ENCODE measurements at regions not wholly inside any gene's neighbourhood (a gene's known extent, or its start where the extent isn't known, plus 50 kb on each side); places are given as distances from the start of the nearest gene placed in this dataset.
A peak's percentile ranks its signal among the peaks of the same experiment; 100 is the strongest.
"Not testable (repeated sequence)": the region's sequence is repeated elsewhere in the genome, so short reads cannot be mapped to it uniquely, and the experiment has no call there.

DNA sequence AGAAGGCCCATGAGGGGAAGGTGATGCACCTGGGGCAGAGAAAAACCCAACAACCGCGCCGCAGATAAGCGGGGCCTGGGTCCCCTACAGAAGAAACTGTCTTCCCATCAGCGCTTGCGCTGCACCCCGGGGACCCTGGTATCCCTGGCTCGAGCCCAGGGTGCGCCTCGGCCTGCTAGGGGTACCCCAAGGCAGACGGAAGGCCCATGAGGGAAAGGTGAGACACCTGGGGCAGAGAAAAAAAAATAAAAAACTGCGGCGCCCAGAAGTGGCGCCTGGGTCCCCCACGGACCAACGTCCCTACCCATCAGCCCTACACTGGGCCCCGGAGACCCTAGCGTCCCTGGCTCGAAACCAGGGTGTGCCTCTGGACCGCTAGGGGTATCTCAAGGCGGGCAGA lies 190.8 kb downstream of the POTEM start:
- not testable (repeated sequence) for H3K9me3 ChIP-seq, H3K4me1 ChIP-seq, DNase-seq, H3K27me3 ChIP-seq, H3K27ac ChIP-seq, H3K36me3 ChIP-seq, H3K4me3 ChIP-seq

DNA sequence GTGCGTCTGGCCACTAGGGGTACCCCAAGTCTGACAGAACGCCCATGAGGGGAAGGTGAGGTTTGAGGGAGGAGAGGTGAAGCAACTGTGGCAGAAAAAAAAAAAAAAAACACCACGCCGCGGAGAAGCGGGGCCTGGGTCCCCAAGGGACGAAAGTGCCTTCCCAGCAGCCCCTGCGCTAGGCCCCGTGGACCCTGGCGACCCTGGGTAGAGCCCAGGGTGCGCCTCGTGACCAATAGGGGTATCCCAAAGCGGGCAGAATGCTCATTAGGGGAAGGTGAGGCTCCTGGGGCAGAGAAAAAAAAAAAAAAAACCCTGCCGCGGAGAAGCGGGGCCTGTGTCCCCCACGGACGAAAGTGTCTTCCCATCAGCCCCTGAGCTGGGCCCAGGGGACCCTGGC lies 191.4 kb downstream of the POTEM start:
- not testable (repeated sequence) for DNase-seq, H3K27me3 ChIP-seq, H3K36me3 ChIP-seq, H3K4me1 ChIP-seq, H3K9me3 ChIP-seq, H3K27ac ChIP-seq, H3K4me3 ChIP-seq

DNA sequence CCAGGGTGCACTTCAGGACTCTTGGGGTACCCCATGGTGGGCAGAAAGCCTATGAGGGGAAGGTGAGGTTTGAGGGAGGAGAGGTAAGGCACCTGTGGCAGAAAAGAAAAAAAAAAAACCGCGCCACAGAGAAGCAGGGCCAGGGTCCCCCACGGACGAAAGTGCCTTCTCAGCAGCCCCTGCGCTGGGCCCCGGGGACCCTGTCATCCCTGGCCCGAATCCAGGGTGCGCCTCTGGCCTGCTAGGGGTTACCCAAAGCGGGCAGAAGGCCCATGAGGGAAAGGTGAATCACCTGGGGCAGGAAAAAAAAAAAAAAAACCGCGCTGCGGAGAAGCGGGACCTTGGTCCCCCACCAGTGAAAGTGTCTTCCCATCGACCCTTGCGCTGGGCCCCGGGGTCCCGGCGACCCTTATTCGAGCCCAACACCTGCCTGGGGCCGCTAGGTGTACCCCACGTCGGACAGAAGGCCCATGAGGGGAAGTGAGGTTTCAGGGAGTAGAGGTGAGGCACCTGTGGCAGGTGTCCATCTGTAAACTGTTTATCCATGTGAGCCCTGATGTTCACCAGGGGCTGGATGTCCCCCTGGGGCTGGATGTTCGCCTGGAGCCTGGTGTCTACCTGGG lies 191.9 kb downstream of the POTEM start:
- H3K9me3 ChIP-seq, H3K27me3 ChIP-seq, H3K4me3 ChIP-seq, H3K27ac ChIP-seq, H3K36me3 ChIP-seq, DNase-seq, H3K4me1 ChIP-seq: not testable (repeated sequence)

DNA sequence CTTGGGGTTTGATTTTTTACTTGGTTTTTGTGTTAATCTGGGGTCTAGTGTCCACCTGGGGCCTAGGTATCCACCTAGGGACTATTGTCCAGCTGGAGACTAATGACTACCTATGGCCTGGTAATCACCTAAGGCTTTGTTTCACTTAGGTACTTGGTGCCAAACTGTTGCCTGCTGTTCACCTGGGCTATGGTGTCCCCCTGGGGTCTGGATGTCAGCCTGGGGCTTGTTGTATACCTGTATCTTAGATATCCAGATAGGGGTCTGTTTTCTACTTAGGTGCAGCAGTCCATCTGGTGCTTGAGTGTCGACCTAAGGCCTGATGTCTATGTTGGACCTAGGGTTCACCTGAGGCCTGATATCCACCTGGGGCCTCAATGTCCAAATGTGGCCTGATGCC lies 193.1 kb downstream of the POTEM start:
- not testable (repeated sequence) for DNase-seq

DNA sequence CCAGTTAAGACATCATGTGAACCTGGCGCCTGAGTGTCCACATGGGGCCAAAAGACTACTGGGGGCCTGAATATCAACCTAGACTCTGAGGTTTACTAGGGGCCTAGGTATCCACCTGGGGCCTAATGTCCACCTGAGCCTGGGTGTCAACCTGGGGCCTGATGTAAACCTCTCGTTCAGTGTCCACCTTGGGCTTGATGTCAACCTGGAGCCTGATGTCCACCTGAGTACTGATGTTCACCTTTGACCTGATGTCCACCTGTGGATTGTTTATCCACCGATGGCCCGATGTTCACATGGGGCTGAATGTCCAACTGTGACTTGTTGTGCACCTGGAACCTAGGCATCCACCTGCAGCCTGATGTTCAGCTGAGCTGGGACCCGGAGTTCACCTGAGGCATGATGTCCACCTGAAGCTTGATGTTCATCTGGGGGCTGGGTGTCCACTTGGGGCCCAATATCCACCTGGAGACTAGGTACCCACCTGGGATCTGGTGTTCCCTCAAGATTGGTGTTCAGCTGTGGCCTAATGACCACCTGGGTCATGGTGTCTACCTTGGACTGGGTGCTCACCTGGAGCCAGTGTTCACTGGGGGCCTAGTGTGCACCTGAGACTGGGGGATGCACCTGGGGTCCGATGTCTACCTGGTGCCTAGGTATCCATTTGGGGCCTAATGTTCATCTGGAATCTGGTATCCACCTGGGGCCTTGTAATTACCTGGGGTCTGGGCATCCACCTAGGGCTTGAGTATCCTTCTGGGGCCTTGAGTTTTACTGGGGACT lies 194.2 kb downstream of the POTEM start:
- H3K27ac ChIP-seq, H3K4me1 ChIP-seq, H3K9me3 ChIP-seq, H3K4me3 ChIP-seq, H3K27me3 ChIP-seq, H3K36me3 ChIP-seq: not testable (repeated sequence)
- DNase-seq: peak in 2 of 3 donors; percentile 42 to 54

More for the DNA sequence above, 193.1 kb downstream of the POTEM start:
- not testable (repeated sequence) for H3K36me3 ChIP-seq, H3K27ac ChIP-seq, H3K4me1 ChIP-seq, H3K9me3 ChIP-seq, H3K4me3 ChIP-seq, H3K27me3 ChIP-seq

DNA sequence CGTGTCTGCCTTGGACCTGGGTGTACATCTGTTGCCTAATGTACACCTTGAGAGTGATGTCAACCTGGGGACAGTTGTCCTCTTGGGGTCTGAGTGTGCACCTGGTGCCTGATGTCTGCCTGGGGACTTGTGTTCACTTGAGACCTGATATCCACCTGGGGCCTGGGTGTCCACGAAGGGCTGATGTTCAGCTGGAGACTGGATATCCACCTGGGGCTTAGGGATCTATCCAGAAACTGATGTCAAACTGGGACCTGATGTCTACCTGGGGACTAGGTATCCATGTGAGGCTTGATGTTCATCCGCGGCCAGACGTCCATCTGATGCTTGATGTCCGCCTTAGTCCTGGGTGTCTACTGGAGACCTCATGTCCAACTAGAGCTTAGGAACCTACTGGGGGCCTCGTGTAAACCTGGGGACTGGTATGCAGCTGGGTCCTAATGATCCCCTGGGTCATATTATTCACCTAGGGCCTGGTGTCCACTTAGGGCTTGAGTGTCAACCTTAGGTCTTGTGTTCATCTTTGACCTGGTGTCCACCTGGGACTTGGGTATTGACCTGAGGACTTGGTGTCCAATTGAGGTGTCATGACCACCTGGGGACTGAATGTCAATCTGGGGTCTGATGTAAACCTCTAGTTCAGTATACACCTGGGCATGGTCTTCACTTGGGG lies 194.9 kb downstream of the POTEM start:
- not testable (repeated sequence) for H3K4me1 ChIP-seq, H3K27me3 ChIP-seq, H3K27ac ChIP-seq, H3K4me3 ChIP-seq, H3K9me3 ChIP-seq, DNase-seq, H3K36me3 ChIP-seq

DNA sequence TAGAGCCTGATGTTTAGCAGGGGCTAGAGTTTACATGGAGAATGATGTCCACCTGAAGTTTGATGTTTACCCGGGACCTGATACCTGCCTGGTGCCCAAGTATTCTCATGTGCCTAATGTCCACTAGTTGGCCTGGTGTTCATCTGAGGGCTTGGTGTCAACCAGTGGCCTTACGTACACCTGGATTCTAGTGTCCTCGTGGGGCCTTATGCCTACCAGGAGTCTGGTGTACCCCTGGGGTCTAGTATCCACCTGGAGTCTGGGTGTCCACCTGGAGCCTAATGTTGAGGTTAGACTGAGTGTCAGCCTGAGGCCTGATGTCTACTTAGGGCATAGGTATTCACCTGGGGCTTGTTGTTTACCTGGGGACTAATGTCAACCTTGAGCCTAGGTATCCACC lies 195.7 kb downstream of the POTEM start:
- not testable (repeated sequence) for H3K27ac ChIP-seq, H3K36me3 ChIP-seq, DNase-seq, H3K4me1 ChIP-seq, H3K27me3 ChIP-seq, H3K4me3 ChIP-seq
- peaks cover 0 to 12% (median 0%) of the 10 kb centered on the region in 4 donors for H3K9me3 ChIP-seq

DNA sequence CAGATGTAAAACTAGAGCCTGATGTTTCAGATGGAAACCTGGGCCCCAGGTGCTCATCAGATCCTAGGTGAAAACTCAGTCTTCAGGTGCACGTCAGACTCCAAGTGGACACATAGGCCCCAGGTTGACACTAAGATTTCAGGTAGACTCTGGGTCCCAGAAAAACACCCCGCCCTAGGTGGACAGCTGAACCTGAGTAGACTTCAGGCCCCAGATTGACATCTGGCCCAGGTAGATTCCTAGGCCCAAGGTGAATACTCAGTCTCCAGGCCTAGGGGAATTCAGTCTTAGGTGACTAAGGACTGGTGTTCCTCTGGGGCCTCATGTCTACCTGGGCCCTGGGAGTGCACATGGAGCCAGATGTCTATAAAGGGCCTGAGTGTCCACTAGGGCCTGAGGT lies 196.7 kb downstream of the POTEM start:
- not testable (repeated sequence) for H3K4me1 ChIP-seq, DNase-seq, H3K27ac ChIP-seq, H3K27me3 ChIP-seq, H3K4me3 ChIP-seq, H3K36me3 ChIP-seq
- peaks cover 0 to 15% (median 0%) of the 10 kb centered on the region in 4 donors for H3K9me3 ChIP-seq

DNA sequence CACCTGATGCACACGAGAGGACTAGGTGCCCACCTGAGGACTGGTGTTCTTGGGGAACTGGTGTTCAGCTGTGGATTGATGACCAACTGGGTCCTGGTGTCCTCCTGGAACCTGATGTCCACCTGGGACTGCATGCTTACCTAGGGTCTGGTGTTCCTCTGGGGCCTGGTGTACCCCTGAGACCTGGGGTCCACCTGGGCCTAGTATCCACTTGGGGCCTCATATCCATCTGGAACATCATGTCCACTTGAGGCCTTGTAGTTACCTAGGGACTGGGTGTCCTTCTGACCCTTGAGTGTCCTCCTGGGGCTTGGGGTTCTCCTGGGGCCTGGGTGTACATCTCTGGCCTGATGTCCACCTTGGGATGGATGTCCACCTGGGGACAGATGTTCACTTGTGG lies 197.2 kb downstream of the POTEM start:
- peaks cover 0 to 15% (median 0%) of the 10 kb centered on the region in 4 donors for H3K9me3 ChIP-seq
- H3K27me3 ChIP-seq, H3K36me3 ChIP-seq, DNase-seq, H3K27ac ChIP-seq, H3K4me1 ChIP-seq, H3K4me3 ChIP-seq: not testable (repeated sequence)

DNA sequence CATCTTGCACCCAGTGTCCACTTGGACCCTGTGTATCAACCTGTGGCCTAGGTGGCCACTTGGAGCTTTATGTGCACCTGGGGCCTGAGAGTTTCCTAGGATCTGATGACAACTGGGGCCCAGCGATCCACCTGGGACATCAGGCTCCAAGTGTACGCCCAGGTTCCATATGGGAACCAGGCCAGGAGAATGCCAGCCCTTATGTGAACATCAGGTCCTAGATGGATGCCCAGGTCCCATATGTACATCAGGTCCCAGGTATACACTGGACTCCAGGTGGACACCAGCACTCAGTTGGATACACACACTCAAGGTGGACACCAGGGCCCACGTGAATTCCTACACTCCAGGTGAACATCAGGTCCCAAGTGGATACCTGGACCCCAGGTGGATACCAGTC lies 198.8 kb downstream of the POTEM start:
- H3K4me3 ChIP-seq, H3K4me1 ChIP-seq, H3K36me3 ChIP-seq, H3K27ac ChIP-seq, DNase-seq, H3K27me3 ChIP-seq: not testable (repeated sequence)
- H3K9me3 ChIP-seq: peaks cover 0 to 15% (median 0%) of the 10 kb centered on the region in 4 donors

DNA sequence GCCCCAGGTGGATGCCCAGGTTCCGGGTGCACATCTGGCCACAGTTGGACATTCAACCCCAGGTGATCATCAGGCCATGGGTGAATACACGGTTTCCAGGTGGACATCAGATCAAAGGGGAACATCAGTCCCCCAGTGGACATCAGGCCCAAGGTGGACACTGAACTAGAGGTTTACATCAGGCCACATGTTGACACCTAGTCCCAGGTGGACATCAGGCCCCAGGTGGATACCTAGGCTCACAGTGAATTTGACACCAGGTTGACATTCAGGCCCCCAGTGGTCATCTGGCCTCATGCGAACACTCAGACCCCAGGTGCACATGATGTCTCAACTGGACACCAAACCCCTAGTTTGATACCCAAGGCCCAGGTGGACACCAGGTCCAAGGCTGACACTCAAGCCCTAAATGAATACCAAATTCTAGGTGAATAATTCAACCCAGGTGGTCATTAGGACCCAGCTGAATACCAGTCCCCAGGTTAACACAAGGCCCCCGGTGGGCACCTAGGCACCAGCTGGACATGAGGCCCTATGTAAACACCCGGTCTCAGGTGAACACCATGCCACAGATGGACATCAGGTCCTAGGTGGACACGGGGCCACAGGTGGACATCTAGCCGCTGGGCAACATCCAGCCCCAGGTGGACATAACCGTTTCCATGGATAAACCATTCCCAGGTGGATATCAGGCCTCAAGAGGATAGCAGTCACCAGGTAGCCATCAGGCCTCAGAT lies 200.4 kb downstream of the POTEM start:
- H3K27me3 ChIP-seq, H3K36me3 ChIP-seq, H3K4me3 ChIP-seq, H3K27ac ChIP-seq, H3K4me1 ChIP-seq: not testable (repeated sequence)
- peaks cover 0 to 15% (median 0%) of the 10 kb centered on the region in 4 donors for H3K9me3 ChIP-seq
- DNase-seq: peak in 1 of 3 donors; percentile 35

DNA sequence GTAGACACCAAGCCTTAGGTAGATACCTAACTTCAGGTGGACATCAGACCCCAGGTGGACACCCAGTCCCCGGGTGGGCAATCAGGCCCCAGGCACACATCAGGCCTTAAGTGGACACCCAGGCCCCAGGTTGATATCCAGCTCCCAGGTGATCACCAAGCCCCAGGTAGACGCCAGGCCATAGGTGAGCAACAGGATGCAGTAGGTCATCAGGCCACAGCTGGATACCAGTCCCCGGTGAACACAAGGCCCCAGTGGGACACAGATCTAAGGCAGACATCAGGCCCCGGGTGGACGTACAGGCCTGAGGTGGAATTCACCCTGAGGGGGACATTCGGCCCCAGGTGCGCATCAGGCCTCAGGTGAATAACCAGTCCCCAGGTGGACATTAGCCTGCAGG lies 201.0 kb downstream of the POTEM start:
- H3K27me3 ChIP-seq, H3K36me3 ChIP-seq, H3K4me1 ChIP-seq, H3K27ac ChIP-seq, H3K4me3 ChIP-seq: not testable (repeated sequence)
- peaks cover 0 to 15% (median 0%) of the 10 kb centered on the region in 4 donors for H3K9me3 ChIP-seq
- peak in 1 of 3 donors; percentile 35 for DNase-seq

DNA sequence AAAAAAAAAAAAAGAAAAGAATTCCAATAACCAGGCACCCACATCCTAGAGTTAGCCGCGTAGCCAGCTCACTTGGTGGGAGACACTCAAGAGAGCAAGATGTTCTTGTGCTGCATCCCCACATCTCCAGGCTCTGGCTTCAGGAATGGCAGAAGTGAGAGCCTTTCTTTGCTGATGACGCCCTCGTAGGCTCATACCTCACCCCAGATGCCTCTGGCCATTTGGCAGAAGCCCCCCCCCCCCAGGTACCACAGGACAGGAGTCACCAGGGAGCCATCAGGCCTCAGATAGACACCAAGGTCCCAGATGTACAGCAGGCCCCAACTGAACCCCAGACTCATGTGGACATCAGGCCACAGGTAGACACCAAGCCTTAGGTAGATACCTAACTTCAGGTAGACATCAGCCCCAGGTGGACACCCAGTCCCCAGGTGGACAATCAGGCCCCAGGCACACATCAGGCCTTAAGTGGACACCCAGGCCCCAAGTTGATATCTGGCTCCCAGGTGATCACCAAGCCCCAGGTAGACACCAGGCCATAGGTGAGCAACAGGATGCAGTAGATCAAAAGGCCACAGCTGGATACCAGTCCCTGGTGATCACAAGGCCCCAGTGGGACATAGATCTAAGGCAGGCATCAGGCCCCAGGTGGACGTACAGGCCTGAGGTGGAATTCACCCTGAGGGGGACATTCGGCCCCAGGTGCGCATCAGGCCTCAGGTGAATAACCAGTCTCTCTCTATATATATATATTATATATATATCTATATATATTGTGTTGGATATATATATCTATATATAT lies 202.5 kb downstream of the POTEM start:
- not testable (repeated sequence) for H3K4me3 ChIP-seq, DNase-seq, H3K4me1 ChIP-seq, H3K36me3 ChIP-seq, H3K27ac ChIP-seq, H3K27me3 ChIP-seq
- peaks cover 0 to 15% (median 0%) of the 10 kb centered on the region in 4 donors for H3K9me3 ChIP-seq

DNA sequence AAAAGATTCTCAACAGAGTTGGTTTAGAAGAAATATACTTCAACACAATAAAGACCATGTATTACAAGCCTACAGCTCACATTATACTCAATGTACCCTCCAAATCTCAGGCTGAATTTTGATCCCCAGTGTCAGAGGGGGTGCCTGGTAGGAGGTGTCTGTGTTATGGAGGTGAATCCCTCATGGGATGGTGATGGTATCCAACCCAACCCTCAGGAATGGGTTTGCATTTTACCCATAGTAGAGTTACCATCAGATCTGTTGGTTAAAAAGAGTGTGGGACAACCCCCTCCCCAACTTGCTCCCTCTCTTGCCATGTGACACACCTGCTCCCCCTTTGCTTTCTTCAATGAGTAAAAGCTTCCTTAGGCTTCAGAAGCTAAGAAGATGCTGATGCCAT lies 205.5 kb downstream of the POTEM start:
- DNase-seq, H3K4me3 ChIP-seq, H3K9me3 ChIP-seq: not testable (repeated sequence)

More for the DNA sequence above, 205.5 kb downstream of the POTEM start:
- not testable (repeated sequence) for H3K27ac ChIP-seq, H3K36me3 ChIP-seq, H3K27me3 ChIP-seq, H3K4me1 ChIP-seq
